Fibroblast of pulmonary artery (primary cell): ENCODE measurements at regions not wholly inside any gene's neighbourhood (a gene's known extent, or its start where the extent isn't known, plus 50 kb on each side); places are given as distances from the start of the nearest gene placed in this dataset.

ENCODE experiments used
- DNase-seq: peaks from one replicate; pipeline ENCODE4 v3.0.0-alpha.2; 2010; ENCODE audit warnings: low read depth
- H3K4me3 ChIP-seq: replicated peaks from 2 replicates; pipeline ENCODE4 v1.5.1; 2011; ENCODE audit warnings: low read depth, mild to moderate bottlenecking, control low read depth, low read length, moderate library complexity
- TF ChIP-seq, protein P1 (sequence below): IDR thresholded peaks from 2 replicates; pipeline ENCODE4 v1.5.1; 2011; ENCODE audit warnings: mild to moderate bottlenecking, control low read depth, low read length, inconsistent platforms; ENCODE audit errors: missing control alignments

DNA sequence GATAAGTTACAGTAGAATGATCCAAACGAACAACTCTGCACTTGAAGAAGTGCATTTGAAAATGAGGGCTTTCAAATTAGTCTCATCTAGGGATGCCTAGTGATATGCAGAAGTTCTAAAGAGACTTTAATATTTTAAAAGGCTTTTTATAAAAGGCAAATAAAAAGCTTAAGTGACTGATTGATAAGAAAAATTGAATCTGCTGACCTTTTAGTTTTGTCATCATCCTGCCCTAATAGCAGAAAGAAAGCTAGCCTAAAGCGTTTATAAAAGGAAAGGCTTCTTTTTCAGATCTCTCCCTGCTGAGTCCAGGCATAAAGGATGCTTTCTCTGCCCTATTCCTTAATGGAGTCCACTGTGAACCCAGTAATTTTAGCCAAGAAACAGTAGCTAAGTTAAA, 72.7 kb upstream of the ALDH1L1 start:
- DNase-seq, result no peak
- TF ChIP-seq, protein P1, sequence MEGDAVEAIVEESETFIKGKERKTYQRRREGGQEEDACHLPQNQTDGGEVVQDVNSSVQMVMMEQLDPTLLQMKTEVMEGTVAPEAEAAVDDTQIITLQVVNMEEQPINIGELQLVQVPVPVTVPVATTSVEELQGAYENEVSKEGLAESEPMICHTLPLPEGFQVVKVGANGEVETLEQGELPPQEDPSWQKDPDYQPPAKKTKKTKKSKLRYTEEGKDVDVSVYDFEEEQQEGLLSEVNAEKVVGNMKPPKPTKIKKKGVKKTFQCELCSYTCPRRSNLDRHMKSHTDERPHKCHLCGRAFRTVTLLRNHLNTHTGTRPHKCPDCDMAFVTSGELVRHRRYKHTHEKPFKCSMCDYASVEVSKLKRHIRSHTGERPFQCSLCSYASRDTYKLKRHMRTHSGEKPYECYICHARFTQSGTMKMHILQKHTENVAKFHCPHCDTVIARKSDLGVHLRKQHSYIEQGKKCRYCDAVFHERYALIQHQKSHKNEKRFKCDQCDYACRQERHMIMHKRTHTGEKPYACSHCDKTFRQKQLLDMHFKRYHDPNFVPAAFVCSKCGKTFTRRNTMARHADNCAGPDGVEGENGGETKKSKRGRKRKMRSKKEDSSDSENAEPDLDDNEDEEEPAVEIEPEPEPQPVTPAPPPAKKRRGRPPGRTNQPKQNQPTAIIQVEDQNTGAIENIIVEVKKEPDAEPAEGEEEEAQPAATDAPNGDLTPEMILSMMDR, result no peak
- no peak overlapping the region for H3K4me3 ChIP-seq

- no peak for DNase-seq
- H3K4me3 ChIP-seq, result no peak overlapping the region
- TF ChIP-seq, protein P1, result no peak
Measured at GRCh38 chr3:126252373-126252772, 72.0 kb upstream of the ALDH1L1 start.

GRCh38 chr3:126245811-126246727, 65.7 kb upstream of the ALDH1L1 start:
- no peak overlapping the region for H3K4me3 ChIP-seq
- TF ChIP-seq, protein P1, result peak; percentile 54
- DNase-seq, result peak; percentile 77
